H9 (cell line): ENCODE measurements at regions not wholly inside any gene's neighbourhood (a gene's known extent, or its start where the extent isn't known, plus 50 kb on each side); places are given as distances from the start of the nearest gene placed in this dataset.

ENCODE experiments used
- DNase-seq: peaks from one replicate; pipeline ENCODE4 v3.0.0-alpha.2; 2017
- H2AFZ ChIP-seq: one replicate; pipeline ENCODE4 v1.6.1; 2013; ENCODE audit warnings: mild to moderate bottlenecking, low read length, control low read depth, moderate library complexity
- H2AK5ac ChIP-seq: 2 replicates; pipeline ENCODE4 v1.6.1; 2013; ENCODE audit warnings: low read length, control low read depth, mixed read lengths; ENCODE audit not compliant: insufficient read length
- H2BK120ac ChIP-seq: one replicate; pipeline ENCODE4 v1.6.1; 2013; ENCODE audit warnings: low read depth, mild to moderate bottlenecking, low read length, control low read depth, inconsistent platforms; ENCODE audit not compliant: poor library complexity, severe bottlenecking
- H2BK12ac ChIP-seq: 2 replicates; pipeline ENCODE4 v1.6.1; 2013; ENCODE audit warnings: low read length, control low read depth, mixed read lengths, low read depth; ENCODE audit not compliant: insufficient read length
- H2BK15ac ChIP-seq: 2 replicates; pipeline ENCODE4 v1.6.1; 2013; ENCODE audit warnings: low read depth, low read length, control low read depth
- H2BK20ac ChIP-seq: one replicate; pipeline ENCODE4 v1.6.1; 2013; ENCODE audit warnings: low read depth, mild to moderate bottlenecking, low read length, control low read depth, inconsistent platforms; ENCODE audit not compliant: poor library complexity, severe bottlenecking
- H2BK5ac ChIP-seq: 2 replicates; pipeline ENCODE4 v1.6.1; 2013; ENCODE audit warnings: low read length, control low read depth, mixed read lengths; ENCODE audit not compliant: insufficient read length
- H3K14ac ChIP-seq: 2 replicates; pipeline ENCODE4 v1.6.1; 2013; ENCODE audit warnings: low read length, control low read depth; ENCODE audit not compliant: insufficient read depth
- H3K18ac ChIP-seq: 2 replicates; pipeline ENCODE4 v1.6.1; 2013; ENCODE audit warnings: low read depth, mild to moderate bottlenecking, mixed read lengths, low read length, control low read depth; ENCODE audit not compliant: insufficient read length
- H3K23ac ChIP-seq: 2 replicates; pipeline ENCODE4 v1.6.1; 2013; ENCODE audit warnings: low read length, control low read depth, mixed read lengths, low read depth; ENCODE audit not compliant: insufficient read length
- H3K23me2 ChIP-seq: 2 replicates; pipeline ENCODE4 v1.6.1; 2013; ENCODE audit warnings: low read depth, mild to moderate bottlenecking, mixed read lengths, low read length, control low read depth; ENCODE audit not compliant: insufficient read length, poor library complexity, severe bottlenecking
- H3K27ac ChIP-seq: 2 replicates; pipeline ENCODE4 v1.5.1; 2013; ENCODE audit warnings: low read length, control low read depth, mixed read lengths, low read depth; ENCODE audit not compliant: insufficient read length
- H3K27me3 ChIP-seq: 2 replicates; pipeline ENCODE4 v1.6.1; 2013; ENCODE audit warnings: low read length, control low read depth, inconsistent platforms; ENCODE audit not compliant: insufficient read depth
- H3K4ac ChIP-seq: 2 replicates; pipeline ENCODE4 v1.6.1; 2013; ENCODE audit warnings: low read depth, mild to moderate bottlenecking, control low read depth, inconsistent platforms, low read length, moderate library complexity
- H3K4me1 ChIP-seq: 2 replicates; pipeline ENCODE4 v1.6.1; 2013; ENCODE audit warnings: low read length, control low read depth, inconsistent platforms; ENCODE audit not compliant: insufficient read depth
- H3K4me2 ChIP-seq: 2 replicates; pipeline ENCODE4 v1.6.1; 2013; ENCODE audit warnings: low read length, control low read depth, mixed read lengths; ENCODE audit not compliant: insufficient read length, insufficient read depth
- H3K56ac ChIP-seq: 2 replicates; pipeline ENCODE4 v1.6.1; 2013; ENCODE audit warnings: low read depth, mild to moderate bottlenecking, mixed read lengths, low read length, control low read depth; ENCODE audit not compliant: insufficient read length
- H3K79me1 ChIP-seq: 2 replicates; pipeline ENCODE4 v1.6.1; 2013; ENCODE audit warnings: low read depth, mild to moderate bottlenecking, moderate library complexity, low read length, control low read depth, inconsistent platforms; ENCODE audit not compliant: insufficient read depth, poor library complexity, severe bottlenecking
- H3K79me2 ChIP-seq: 2 replicates; pipeline ENCODE4 v1.6.1; 2013; ENCODE audit warnings: low read length, control low read depth, inconsistent platforms; ENCODE audit not compliant: insufficient read depth
- H3K9ac ChIP-seq: 2 replicates; pipeline ENCODE4 v1.6.1; 2013; ENCODE audit warnings: low read length, control low read depth, mixed read lengths; ENCODE audit not compliant: insufficient read length; ENCODE audit errors: extremely low read depth
- H3K9me3 ChIP-seq: one replicate; pipeline ENCODE4 v1.6.1; 2013; ENCODE audit warnings: low read depth, low read length, inconsistent platforms; ENCODE audit not compliant: control insufficient read depth
- H3T11ph ChIP-seq: one replicate; pipeline ENCODE4 v1.6.1; 2013; ENCODE audit warnings: mild to moderate bottlenecking, low read length, control low read depth, inconsistent platforms
- H4K20me1 ChIP-seq: one replicate; pipeline ENCODE4 v1.6.1; 2013; ENCODE audit not compliant: control insufficient read depth, insufficient read length, insufficient read depth
- H4K5ac ChIP-seq: 2 replicates; pipeline ENCODE4 v1.6.1; 2013; ENCODE audit warnings: low read depth, mild to moderate bottlenecking, mixed read lengths, low read length, control low read depth; ENCODE audit not compliant: insufficient read length
- H4K8ac ChIP-seq: replicated peaks from 2 replicates; pipeline ENCODE4 v1.6.1; 2013; ENCODE audit warnings: low read length, control low read depth, mixed read lengths, low read depth; ENCODE audit not compliant: insufficient read length
- H4K91ac ChIP-seq: 2 replicates; pipeline ENCODE4 v1.6.1; 2013; ENCODE audit warnings: low read depth, mild to moderate bottlenecking, moderate library complexity, mixed read lengths, low read length, control low read depth; ENCODE audit not compliant: insufficient read length
- H3K27ac Mint-ChIP-seq, 3 experiments: 2 replicates in 2 of 3; 3 replicates in 1 of 3; pipeline ENCODE4 v1.8.0; 2020 to 2021; ENCODE audit warnings: mixed read lengths in 3 of 3, mild to moderate bottlenecking in 1 of 3, moderate library complexity in 1 of 3
- H3K27me3 Mint-ChIP-seq: 2 replicates; pipeline ENCODE4 v1.8.0; 2021; ENCODE audit warnings: low read depth, mild to moderate bottlenecking, moderate library complexity, mixed read lengths
- H3K36me3 Mint-ChIP-seq, 3 experiments: 2 replicates in 2 of 3; 3 replicates in 1 of 3; pipeline ENCODE4 v1.8.0; 2020 to 2021; ENCODE audit warnings: low read depth in 3 of 3, mixed read lengths in 3 of 3; ENCODE audit not compliant: insufficient read depth in 1 of 3
- H3K4me1 Mint-ChIP-seq, 2 experiments: 2 replicates each; pipeline ENCODE4 v1.8.0; 2020; ENCODE audit warnings: mixed read lengths in 2 of 2
- H3K4me3 Mint-ChIP-seq, 2 experiments: 2 replicates in 1 of 2; 3 replicates in 1 of 2; pipeline ENCODE4 v1.8.0; 2020 to 2021; ENCODE audit warnings: mild to moderate bottlenecking in 2 of 2, mixed read lengths in 2 of 2, moderate library complexity in 1 of 2
- H3K9me3 Mint-ChIP-seq, 2 experiments: 2 replicates in 1 of 2; 3 replicates in 1 of 2; pipeline ENCODE4 v1.8.0; 2020; ENCODE audit warnings: mild to moderate bottlenecking in 2 of 2, mixed read lengths in 2 of 2, moderate library complexity in 1 of 2
- CTCF ChIP-seq: fragments of 200-600 bp; sonication (generic); conservative IDR thresholded peaks from 3 replicates; pipeline ENCODE4 v1.8.0; 2021; ENCODE audit warnings: antibody characterized with exemption, mild to moderate bottlenecking
- WGBS: extraction: QIAGEN DNeasy Blood & Tissue Kit; methylation state at CpG from one replicate; pipeline ENCODE4 v1.1.7; 2013; ENCODE audit warnings: missing lambda C conversion rate, low lambda C conversion rate, mixed read lengths; ENCODE audit not compliant: insufficient read length; ENCODE audit errors: extremely low coverage; 5-methylcytosine and 5-hydroxymethylcytosine counted together

GRCh38 chr21:24890021-24890420 is 717.3 kb downstream of the MRPL39 start:
- DNase-seq, result no peak
- H3K4me3 Mint-ChIP-seq, result no peak overlapping the region
- Histone ChIP-seq H3K79me1 (no peaks in the 10 kb centered on the region), H3K4me1 (no peaks in the 10 kb centered on the region), H3T11ph (no peak overlapping the region), H3K18ac (no peak overlapping the region), H3K27me3 (no peaks in the 10 kb centered on the region), H3K4me2 (no peak overlapping the region), H2BK20ac (no peak overlapping the region), H3K14ac (no peak overlapping the region), H2BK12ac (no peak overlapping the region), H2BK5ac (no peak overlapping the region), H4K20me1 (no peaks in the 10 kb centered on the region), H3K9me3 (no peaks in the 10 kb centered on the region), H3K79me2 (no peaks in the 10 kb centered on the region), H2AK5ac (no peak overlapping the region), H3K23me2 (no peaks in the 10 kb centered on the region), H4K8ac (no peak overlapping the region), H3K23ac (no peak overlapping the region), H2BK120ac (no peak overlapping the region), H4K91ac (no peak overlapping the region), H3K56ac (no peak overlapping the region), H3K9ac (no peak overlapping the region), H2BK15ac (no peak overlapping the region), H3K27ac (no peak overlapping the region), H3K4ac (no peak overlapping the region), H2AFZ (no peak overlapping the region), H4K5ac (no peak overlapping the region)
- no peak for TF ChIP-seq CTCF
- peaks cover 0 to 2% (median under 1%) of the 10 kb centered on the region in 3 experiments; a peak in 4 of 7 replicates for H3K36me3 Mint-ChIP-seq
- no peaks in the 10 kb centered on the region; the same call in 1 of the 2 replicates for H3K27me3 Mint-ChIP-seq
- no peaks in the 10 kb centered on the region for H3K4me1 Mint-ChIP-seq
- no peak overlapping the region for H3K27ac Mint-ChIP-seq
- no CpG with 5 or more reads among the region's 4 CpGs for WGBS
- H3K9me3 Mint-ChIP-seq, result peaks cover 36 to 50% of the 10 kb centered on the region in 2 experiments
